Vagina (tissue), 2 donors: ENCODE measurements at regions not wholly inside any gene's neighbourhood (a gene's known extent, or its start where the extent isn't known, plus 50 kb on each side); places are given as distances from the start of the nearest gene placed in this dataset.

Source experiments
- DNase-seq, 2 donors: peaks; one replicate each; pipeline ENCODE4 v3.0.0-alpha.2; 2017; ENCODE audit errors: extremely low spot score in 2 of 2
- H3K27ac ChIP-seq: fragments of 200-600 bp; sonication (generic); one replicate; pipeline ENCODE4 v1.5.1; 2019
- H3K27me3 ChIP-seq: fragments of 200-600 bp; sonication (generic); one replicate; pipeline ENCODE4 v1.5.1; 2019
- H3K36me3 ChIP-seq, 2 donors: fragments of 200-600 bp; sonication (generic); one replicate each; pipeline ENCODE4 v1.5.1; 2017 to 2019
- H3K4me1 ChIP-seq: fragments of 200-600 bp; sonication (generic); one replicate; pipeline ENCODE4 v1.5.1; 2019
- H3K4me3 ChIP-seq, 2 donors: fragments of 200-600 bp; sonication (generic); 1 replicate in 1 of 2; 2 replicates in 1 of 2; pipeline ENCODE4 v1.5.1; 2016 to 2019
- H3K9me3 ChIP-seq: fragments of 200-600 bp; sonication (generic); one replicate; pipeline ENCODE4 v1.5.1; 2019
- CTCF ChIP-seq, 3 experiments: fragments of 450-650 bp in 2 of 3; fragments of 200-600 bp in 1 of 3; sonication (generic) in 1 of 3; IDR thresholded peaks; one replicate each; pipeline ENCODE4 v1.5.1; 2017 to 2019; ENCODE audit warnings: antibody characterized with exemption in 3 of 3, mild to moderate bottlenecking in 2 of 3, moderate library complexity in 2 of 3
- POLR2A ChIP-seq, 2 donors: fragments of 450-650 bp; IDR thresholded peaks; one replicate each; pipeline ENCODE4 v1.6.1; 2017; ENCODE audit warnings: antibody characterized with exemption in 2 of 2, mild to moderate bottlenecking in 2 of 2, moderate library complexity in 2 of 2
- POLR2AphosphoS5 ChIP-seq, 2 donors: sonication (generic); formaldehyde crosslinking; IDR thresholded peaks; one replicate each; pipeline ENCODE4 v1.9.0; 2017; ENCODE audit warnings: antibody characterized with exemption in 2 of 2, mild to moderate bottlenecking in 2 of 2, low read depth in 1 of 2; ENCODE audit not compliant: insufficient read depth in 1 of 2
- intact Hi-C: fragments of 100-400 bp; cut with DNase I; formaldehyde crosslinking; loops from one replicate; pipeline ENCODE4 v1.15.1; 2023

- Histone ChIP-seq H3K4me3 (no peak overlapping the region), H3K4me1 (peaks cover 31% of the 10 kb centered on the region), H3K27me3 (no peaks in the 10 kb centered on the region), H3K36me3 (no peaks in the 10 kb centered on the region), H3K9me3 (no peaks in the 10 kb centered on the region), H3K27ac (peak overlapping the region; percentile 34)
- DNase-seq = no peak
- TF ChIP-seq CTCF (IDR thresholded peaks at IDR 0.05) (no peak), POLR2AphosphoS5 (IDR thresholded peaks at IDR 0.05; ENCODE audit: insufficient read depth in 1 of 2, low read depth in 1 of 2) (no peak), POLR2A (IDR thresholded peaks at IDR 0.05) (no peak)
- intact Hi-C loops = no loop called here
These were observed 293.4 kb upstream of the ACTBL2 start for GRCh38 chr5:57776035-57776434.

GRCh38 chr5:57774439-57774838 lies 291.8 kb upstream of the ACTBL2 start:
- no peaks in the 10 kb centered on the region for H3K27me3 ChIP-seq
- peaks cover 26% of the 10 kb centered on the region for H3K4me1 ChIP-seq
- no peak for DNase-seq
- intact Hi-C loops = no loop called here
- no peaks in the 10 kb centered on the region for H3K36me3 ChIP-seq
- no peaks in the 10 kb centered on the region for H3K9me3 ChIP-seq
- TF ChIP-seq POLR2A (IDR thresholded peaks at IDR 0.05) = no peak
- TF ChIP-seq POLR2AphosphoS5 (IDR thresholded peaks at IDR 0.05; ENCODE audit: insufficient read depth in 1 of 2, low read depth in 1 of 2) = no peak
- TF ChIP-seq CTCF (IDR thresholded peaks at IDR 0.05) = no peak
- H3K27ac ChIP-seq = no peak overlapping the region
- no peak overlapping the region for H3K4me3 ChIP-seq

GRCh38 chr5:57772512-57772911 lies 289.9 kb upstream of the ACTBL2 start:
- Histone ChIP-seq H3K4me1 (peaks cover 21% of the 10 kb centered on the region), H3K27me3 (no peaks in the 10 kb centered on the region), H3K27ac (no peak overlapping the region), H3K4me3 (no peak overlapping the region), H3K36me3 (no peaks in the 10 kb centered on the region), H3K9me3 (no peaks in the 10 kb centered on the region)
- DNase-seq = no peak
- intact Hi-C loops = no loop called here
- no peak for TF ChIP-seq CTCF (IDR thresholded peaks at IDR 0.05)
- no peak for TF ChIP-seq POLR2AphosphoS5 (IDR thresholded peaks at IDR 0.05; ENCODE audit: insufficient read depth in 1 of 2, low read depth in 1 of 2)
- no peak for TF ChIP-seq POLR2A (IDR thresholded peaks at IDR 0.05)

GRCh38 chr5:57770039-57770438 lies 287.4 kb upstream of the ACTBL2 start:
- TF ChIP-seq POLR2A (IDR thresholded peaks at IDR 0.05) = no peak
- TF ChIP-seq CTCF (IDR thresholded peaks at IDR 0.05) = no peak
- no peak for TF ChIP-seq POLR2AphosphoS5 (IDR thresholded peaks at IDR 0.05; ENCODE audit: insufficient read depth in 1 of 2, low read depth in 1 of 2)
- intact Hi-C loops = no loop called here

GRCh38 chr5:57768745-57769144 lies 286.1 kb upstream of the ACTBL2 start:
- no peaks in the 10 kb centered on the region for H3K4me1 ChIP-seq
- H3K4me3 ChIP-seq = no peak overlapping the region
- no peaks in the 10 kb centered on the region for H3K9me3 ChIP-seq
- no peaks in the 10 kb centered on the region for H3K27me3 ChIP-seq
- H3K36me3 ChIP-seq = no peaks in the 10 kb centered on the region
- TF ChIP-seq POLR2AphosphoS5 (IDR thresholded peaks at IDR 0.05; ENCODE audit: insufficient read depth in 1 of 2, low read depth in 1 of 2) = no peak
- no peak for TF ChIP-seq CTCF (IDR thresholded peaks at IDR 0.05)
- TF ChIP-seq POLR2A (IDR thresholded peaks at IDR 0.05) = no peak
- no peak overlapping the region for H3K27ac ChIP-seq
- no peak for DNase-seq
- intact Hi-C loops = no loop called here

More at GRCh38 chr5:57770039-57770438, 287.4 kb upstream of the ACTBL2 start:
- no peak for DNase-seq
- Histone ChIP-seq H3K27me3 (no peaks in the 10 kb centered on the region), H3K4me3 (no peak overlapping the region), H3K4me1 (no peaks in the 10 kb centered on the region), H3K27ac (no peak overlapping the region), H3K36me3 (no peaks in the 10 kb centered on the region), H3K9me3 (no peaks in the 10 kb centered on the region)
